Small intestine (tissue), 7 donors: ENCODE measurements at regions not wholly inside any gene's neighbourhood (a gene's known extent, or its start where the extent isn't known, plus 50 kb on each side); places are given as distances from the start of the nearest gene placed in this dataset.

Experiments used
- DNase-seq, 2 donors: peaks; one replicate each; pipeline versions ENCODE4 v3.0.0 to v3.0.0-alpha.2; 2013
- FAIRE-seq: peaks from 2 replicates; lab custom pipeline; 2012; peaks lifted over from hg19 to GRCh38; lab: Jason Lieb, UNC
- H3K27ac ChIP-seq, 3 donors: one replicate each; pipeline ENCODE4 v1.5.1; 2013; ENCODE audit warnings: low read length in 2 of 3, mild to moderate bottlenecking in 2 of 3, control low read depth in 1 of 3, inconsistent platforms in 1 of 3, low read depth in 1 of 3, moderate library complexity in 1 of 3
- H3K27me3 ChIP-seq, 3 donors: one replicate each; pipeline ENCODE4 v1.6.1; 2013; ENCODE audit warnings: low read length in 3 of 3, inconsistent platforms in 1 of 3; ENCODE audit not compliant: control insufficient read depth in 3 of 3, insufficient read depth in 3 of 3
- H3K36me3 ChIP-seq, 3 donors: one replicate each; pipeline ENCODE4 v1.6.1; 2013; ENCODE audit warnings: low read length in 3 of 3, inconsistent platforms in 1 of 3, low read depth in 1 of 3, mild to moderate bottlenecking in 1 of 3, moderate library complexity in 1 of 3; ENCODE audit not compliant: control insufficient read depth in 3 of 3, insufficient read depth in 2 of 3
- H3K4me1 ChIP-seq, 3 donors: one replicate each; pipeline ENCODE4 v1.6.1; 2013; ENCODE audit warnings: low read length in 2 of 3, inconsistent platforms in 1 of 3, low read depth in 1 of 3, mild to moderate bottlenecking in 1 of 3, moderate library complexity in 1 of 3; ENCODE audit not compliant: control insufficient read depth in 3 of 3, insufficient read depth in 2 of 3
- H3K4me3 ChIP-seq, 3 donors: one replicate each; pipeline ENCODE4 v1.5.1; 2013; ENCODE audit warnings: low read length in 3 of 3, control low read depth in 1 of 3, inconsistent platforms in 1 of 3, low read depth in 1 of 3, mild to moderate bottlenecking in 1 of 3, moderate library complexity in 1 of 3
- H3K9me3 ChIP-seq, 2 donors: one replicate each; pipeline ENCODE4 v1.6.1; 2013; ENCODE audit warnings: low read depth in 1 of 2, low read length in 1 of 2; ENCODE audit not compliant: control insufficient read depth in 2 of 2, insufficient read depth in 1 of 2
- WGBS, 3 donors: extraction: QIAGEN DNeasy Blood & Tissue Kit; methylation state at CpG; one replicate each; pipeline ENCODE4 v1.1.7; 2013; 5-methylcytosine and 5-hydroxymethylcytosine counted together
- donor health status: healthy with polysubstance abuse.
- donor health status: control.
- donor health status: control.
- donor health status: Bipolar disorder and iron deficiency.
- donor health status: healthy.

- WGBS, 3 donors = 92 to 94% (median 93%) methylated on average over 8 of the region's 8 CpGs
- no peaks in the 10 kb centered on the region for H3K36me3 ChIP-seq
- no peak overlapping the region for H3K27ac ChIP-seq
- H3K4me3 ChIP-seq = no peak overlapping the region
- no peaks in the 10 kb centered on the region for H3K27me3 ChIP-seq
- FAIRE-seq (no peak), DNase-seq (no peak)
- no peaks in the 10 kb centered on the region for H3K4me1 ChIP-seq
- H3K9me3 ChIP-seq = no peaks in the 10 kb centered on the region
These were observed 116.4 kb upstream of the TCERG1L start for GRCh38 chr10:131427901-131428300.

GRCh38 chr10:131429141-131429540 lies 117.6 kb upstream of the TCERG1L start:
- no peaks in the 10 kb centered on the region for H3K4me1 ChIP-seq
- FAIRE-seq = no peak
- WGBS, 3 donors = 60 to 74% (median 67%) methylated on average over 5 of the region's 5 CpGs

GRCh38 chr10:131429942-131430341 lies 118.4 kb upstream of the TCERG1L start:
- no peaks in the 10 kb centered on the region for H3K27me3 ChIP-seq
- no peaks in the 10 kb centered on the region for H3K9me3 ChIP-seq
- no peaks in the 10 kb centered on the region for H3K4me1 ChIP-seq
- no peak overlapping the region for H3K27ac ChIP-seq
- DNase-seq = no peak
- 69 to 83% (median 75%) methylated on average over 14 of the region's 14 CpGs for WGBS, 3 donors
- no peak for FAIRE-seq
- H3K4me3 ChIP-seq = no peak overlapping the region
- H3K36me3 ChIP-seq = no peaks in the 10 kb centered on the region

More at GRCh38 chr10:131429141-131429540, 117.6 kb upstream of the TCERG1L start:
- Histone ChIP-seq H3K27me3 (no peaks in the 10 kb centered on the region), H3K36me3 (no peaks in the 10 kb centered on the region), H3K9me3 (no peaks in the 10 kb centered on the region), H3K27ac (no peak overlapping the region), H3K4me3 (no peak overlapping the region)
- DNase-seq = no peak

DNA sequence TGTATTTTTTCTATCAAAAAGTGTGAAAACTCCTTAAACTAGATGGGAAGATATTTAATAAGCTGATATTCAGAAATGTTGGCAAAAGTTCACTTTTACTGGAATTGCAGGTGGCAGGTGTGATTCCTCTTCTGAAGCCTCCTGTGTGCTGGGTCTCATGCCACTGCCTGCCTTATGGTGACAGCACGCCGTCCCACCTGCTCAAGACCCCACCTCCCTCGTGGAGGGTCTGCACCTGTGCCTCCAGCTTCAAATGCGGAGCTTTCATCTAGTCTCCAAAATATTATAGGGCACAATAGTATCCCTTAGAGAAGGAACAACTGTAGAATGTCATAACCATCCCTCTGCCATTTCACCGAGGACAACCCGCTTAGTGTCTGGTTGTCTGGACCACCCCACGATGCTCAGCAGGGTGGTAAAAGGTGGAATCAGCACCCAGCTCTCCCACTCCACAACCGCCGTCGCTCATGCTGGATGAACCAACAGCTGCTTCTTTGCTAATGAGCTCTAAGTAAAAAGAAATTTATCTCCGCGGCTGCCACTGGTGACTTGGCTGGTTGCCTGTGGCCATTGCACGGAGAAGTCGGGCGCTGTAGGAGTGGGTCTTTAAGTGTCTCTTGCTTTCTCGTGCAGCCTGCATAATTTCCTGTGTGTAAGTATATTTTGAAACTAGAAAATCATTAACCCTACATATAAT lies 119.3 kb upstream of the TCERG1L start:
- H3K27me3 ChIP-seq = no peaks in the 10 kb centered on the region
- no peak overlapping the region for H3K27ac ChIP-seq
- no peaks in the 10 kb centered on the region for H3K36me3 ChIP-seq
- H3K4me3 ChIP-seq = no peak overlapping the region
- no peaks in the 10 kb centered on the region for H3K4me1 ChIP-seq
- DNase-seq (no peak), FAIRE-seq (no peak)
- no peaks in the 10 kb centered on the region for H3K9me3 ChIP-seq
- 68 to 75% (median 69%) methylated on average over 16 of the region's 16 CpGs for WGBS, 3 donors

DNA sequence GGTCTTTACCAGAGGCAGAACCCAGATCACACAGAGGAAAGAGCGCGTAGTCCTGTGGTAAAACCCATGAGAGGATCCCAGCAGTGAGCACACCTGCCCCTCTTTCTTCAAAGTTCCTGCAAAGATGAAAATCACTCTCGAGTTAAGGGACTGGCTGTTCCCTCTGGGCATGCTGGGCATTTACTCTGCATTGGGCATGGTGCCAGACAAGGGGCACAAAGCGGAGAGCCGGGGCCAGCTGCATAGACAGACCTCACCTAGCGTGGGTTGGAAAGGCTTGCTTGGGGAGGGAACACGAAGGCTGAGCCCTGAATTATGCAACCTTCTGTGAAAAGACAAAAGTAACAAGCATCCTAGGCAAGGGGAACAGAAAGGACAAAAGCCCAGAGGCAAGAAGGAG lies 120.0 kb upstream of the TCERG1L start:
- DNase-seq (no peak), FAIRE-seq (no peak)
- Histone ChIP-seq H3K4me1 (no peaks in the 10 kb centered on the region), H3K9me3 (no peaks in the 10 kb centered on the region), H3K27ac (no peak overlapping the region), H3K4me3 (no peak overlapping the region), H3K36me3 (no peaks in the 10 kb centered on the region), H3K27me3 (no peaks in the 10 kb centered on the region)
- 57 to 70% (median 66%) methylated on average over 7 of the region's 7 CpGs for WGBS, 3 donors

- H3K4me1 ChIP-seq = no peaks in the 10 kb centered on the region
- no peaks in the 10 kb centered on the region for H3K9me3 ChIP-seq
- no peak overlapping the region for H3K27ac ChIP-seq
- DNase-seq (no peak), FAIRE-seq (no peak)
- H3K36me3 ChIP-seq = no peaks in the 10 kb centered on the region
- 78 to 82% (median 79%) methylated on average over 16 of the region's 16 CpGs for WGBS, 3 donors
- H3K27me3 ChIP-seq = no peaks in the 10 kb centered on the region
- H3K4me3 ChIP-seq = no peak overlapping the region
These were observed 120.6 kb upstream of the TCERG1L start for GRCh38 chr10:131431978-131432690.

- Histone ChIP-seq H3K36me3 (no peaks in the 10 kb centered on the region), H3K4me3 (no peak overlapping the region), H3K27me3 (no peaks in the 10 kb centered on the region), H3K4me1 (no peaks in the 10 kb centered on the region), H3K27ac (no peak overlapping the region), H3K9me3 (no peaks in the 10 kb centered on the region)
- 68 to 73% (median 68%) methylated on average over 8 of the region's 8 CpGs for WGBS, 3 donors
- FAIRE-seq (no peak), DNase-seq (no peak)
These were observed 122.0 kb upstream of the TCERG1L start for GRCh38 chr10:131433568-131433967.

DNA sequence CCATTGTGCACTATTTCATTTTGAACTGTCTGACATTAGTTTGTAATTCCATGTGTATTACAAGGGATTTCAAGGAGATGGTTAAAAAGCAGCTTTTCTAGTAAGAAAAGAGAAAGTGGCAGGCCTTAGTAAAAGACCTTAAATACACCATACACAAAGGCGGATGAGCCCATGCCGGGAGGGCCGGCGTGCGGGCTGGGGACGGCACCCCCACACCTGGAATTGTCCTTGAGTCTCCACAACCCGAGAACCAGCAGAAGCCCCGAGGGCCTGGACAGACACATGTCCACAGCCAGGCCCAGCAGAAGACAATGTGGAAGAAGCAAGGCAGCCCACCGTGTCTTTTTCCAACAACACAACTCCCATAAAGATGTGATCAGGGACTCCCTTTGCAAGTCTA lies 123.7 kb upstream of the TCERG1L start:
- no peak for DNase-seq
- no peak for FAIRE-seq
- WGBS, 3 donors = 86 to 91% (median 89%) methylated on average over 9 of the region's 9 CpGs
- Histone ChIP-seq H3K4me3 (no peak overlapping the region), H3K36me3 (no peaks in the 10 kb centered on the region), H3K9me3 (no peaks in the 10 kb centered on the region), H3K27me3 (no peaks in the 10 kb centered on the region), H3K4me1 (no peaks in the 10 kb centered on the region), H3K27ac (no peak overlapping the region)
